CD4-positive, alpha-beta memory T cell (primary cell): ENCODE measurements at regions not wholly inside any gene's neighbourhood (a gene's known extent, or its start where the extent isn't known, plus 50 kb on each side); places are given as distances from the start of the nearest gene placed in this dataset.
"Not testable (repeated sequence)": the region's sequence is repeated elsewhere in the genome, so short reads cannot be mapped to it uniquely, and the experiment has no call there.

Experiments used
- CTCF ChIA-PET: fragments of 350-600 bp; sonication (Branson Sonifier 250); formaldehyde crosslinking; loops from one replicate; lab custom pipeline; 2021; ENCODE audit warnings: inconsistent platforms; ENCODE audit not compliant: partially characterized antibody; lab: Charles Lee
- POLR2A ChIA-PET: fragments of 350-600 bp; sonication (Branson Sonifier 250); formaldehyde crosslinking; loops from one replicate; lab custom pipeline; 2021; ENCODE audit not compliant: partially characterized antibody; lab: Charles Lee
- DNase-seq, 5 donors: peaks; one replicate each; pipeline versions ENCODE4 v3.0.0 to v3.0.0-alpha.2; 2020 to 2022; ENCODE audit warnings: mixed read lengths in 1 of 5
- H3K27ac ChIP-seq: one replicate; pipeline ENCODE4 v1.7.0; 2013; ENCODE audit warnings: low read depth, low read length
- H3K27me3 ChIP-seq: 2 replicates; pipeline ENCODE4 v1.7.0; 2013; ENCODE audit warnings: mild to moderate bottlenecking, low read length, moderate library complexity; ENCODE audit not compliant: insufficient read depth
- H3K36me3 ChIP-seq: 2 replicates; pipeline ENCODE4 v1.7.0; 2013; ENCODE audit warnings: mild to moderate bottlenecking, low read length, moderate library complexity; ENCODE audit not compliant: insufficient read depth
- H3K4me1 ChIP-seq: 2 replicates; pipeline ENCODE4 v1.7.0; 2013; ENCODE audit warnings: mild to moderate bottlenecking, low read length, moderate library complexity; ENCODE audit not compliant: insufficient read depth
- H3K4me3 ChIP-seq, 2 donors: one replicate each; pipeline ENCODE4 v1.7.0; 2013; ENCODE audit warnings: low read length in 2 of 2, mild to moderate bottlenecking in 1 of 2
- H3K9me3 ChIP-seq, 2 donors: one replicate each; pipeline ENCODE4 v1.7.0; 2013; ENCODE audit warnings: low read length in 2 of 2, control low read depth in 1 of 2; ENCODE audit not compliant: control insufficient read depth in 1 of 2
- H3K27ac Mint-ChIP-seq, 7 donors: one replicate each; pipeline ENCODE4 v1.8.0; 2020 to 2021; ENCODE audit warnings: mixed read lengths in 7 of 7, mild to moderate bottlenecking in 6 of 7, inconsistent platforms in 3 of 7, moderate library complexity in 3 of 7
- H3K27me3 Mint-ChIP-seq, 2 donors: one replicate each; pipeline ENCODE4 v1.8.0; 2020 to 2021; ENCODE audit warnings: mixed read lengths in 2 of 2
- H3K36me3 Mint-ChIP-seq, 2 donors: one replicate each; pipeline ENCODE4 v1.8.0; 2020 to 2021; ENCODE audit warnings: mixed read lengths in 2 of 2, inconsistent platforms in 1 of 2, mild to moderate bottlenecking in 1 of 2
- H3K4me1 Mint-ChIP-seq, 4 donors: one replicate each; pipeline ENCODE4 v1.8.0; 2020 to 2021; ENCODE audit warnings: mixed read lengths in 4 of 4, mild to moderate bottlenecking in 1 of 4
- H3K4me3 Mint-ChIP-seq, 8 donors: one replicate each; pipeline ENCODE4 v1.8.0; 2020 to 2021; ENCODE audit warnings: mixed read lengths in 8 of 8, mild to moderate bottlenecking in 7 of 8, moderate library complexity in 6 of 8, inconsistent platforms in 3 of 8
- H3K9me3 Mint-ChIP-seq, 8 donors: one replicate each; pipeline ENCODE4 v1.8.0; 2020 to 2021; ENCODE audit warnings: mixed read lengths in 8 of 8, mild to moderate bottlenecking in 5 of 8, inconsistent platforms in 3 of 8, moderate library complexity in 1 of 8
- intact Hi-C: fragments of 100-400 bp; cut with micrococcal nuclease; formaldehyde crosslinking; loops from one replicate; pipeline ENCODE4 v1.15.1; 2023

DNA sequence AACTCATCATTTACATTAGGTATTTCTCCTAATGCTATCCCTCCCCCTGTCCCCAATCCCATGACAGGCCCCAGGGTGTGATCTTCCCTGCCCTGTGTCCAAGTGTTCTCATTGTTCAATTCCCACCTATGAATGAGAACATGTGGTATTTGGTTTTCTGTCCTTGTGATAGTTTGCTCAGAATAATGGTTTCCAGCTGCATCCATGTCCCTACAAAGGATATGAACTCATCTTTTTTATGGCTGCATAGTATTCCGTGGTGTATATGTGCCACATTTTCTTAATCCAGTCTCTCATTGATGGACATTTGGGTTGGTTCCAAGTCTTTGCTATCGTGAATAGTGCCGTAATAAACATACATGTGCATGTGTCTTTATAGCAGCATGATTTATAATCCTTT is 113.0 kb upstream of the CHD6 start:
- DNase-seq, H3K27me3 Mint-ChIP-seq, POLR2A ChIA-PET, H3K9me3 ChIP-seq, H3K27me3 ChIP-seq, H3K4me1 Mint-ChIP-seq, intact Hi-C loops, H3K27ac ChIP-seq, H3K4me3 Mint-ChIP-seq, H3K27ac Mint-ChIP-seq, H3K36me3 Mint-ChIP-seq, H3K4me3 ChIP-seq, H3K9me3 Mint-ChIP-seq, H3K36me3 ChIP-seq, H3K4me1 ChIP-seq: not testable (repeated sequence)
- CTCF ChIA-PET = interaction anchor here (1.2 kb wide), 1 partner anchor 12 kb away, joined by 4 read pairs; no protein-coding TSS in a partner anchor

DNA sequence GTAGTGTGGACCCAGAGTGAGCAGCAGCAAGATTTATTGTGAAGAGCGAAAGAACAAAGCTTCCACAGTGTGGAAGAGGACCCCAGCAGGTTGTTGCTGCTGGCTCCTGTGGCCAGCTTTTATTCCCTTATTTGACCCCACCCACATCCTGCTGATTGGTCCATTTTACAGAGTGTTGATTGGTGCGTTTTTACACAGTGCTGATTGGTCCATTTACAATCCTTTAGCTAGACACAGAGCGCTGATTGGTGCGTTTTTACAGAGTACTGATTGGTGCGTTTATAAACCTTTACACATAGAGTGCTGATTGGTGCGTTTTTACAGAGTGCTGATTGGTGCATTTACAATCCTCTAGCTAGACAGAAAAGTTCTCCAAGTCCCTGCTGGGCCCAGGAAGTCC is 109.5 kb upstream of the CHD6 start:
- H3K9me3 Mint-ChIP-seq, H3K9me3 ChIP-seq, H3K36me3 ChIP-seq, H3K27ac ChIP-seq, intact Hi-C loops, POLR2A ChIA-PET, H3K27me3 ChIP-seq, H3K4me1 ChIP-seq, H3K4me1 Mint-ChIP-seq, DNase-seq, H3K4me3 ChIP-seq, H3K36me3 Mint-ChIP-seq, H3K27me3 Mint-ChIP-seq, H3K4me3 Mint-ChIP-seq, H3K27ac Mint-ChIP-seq: not testable (repeated sequence)
- CTCF ChIA-PET = interaction anchor here (0.7 to 2.0 kb wide), 3 partner anchors 9 to 14 kb away, joined by 3 to 7 read pairs (median 3); no protein-coding TSS in a partner anchor

DNA sequence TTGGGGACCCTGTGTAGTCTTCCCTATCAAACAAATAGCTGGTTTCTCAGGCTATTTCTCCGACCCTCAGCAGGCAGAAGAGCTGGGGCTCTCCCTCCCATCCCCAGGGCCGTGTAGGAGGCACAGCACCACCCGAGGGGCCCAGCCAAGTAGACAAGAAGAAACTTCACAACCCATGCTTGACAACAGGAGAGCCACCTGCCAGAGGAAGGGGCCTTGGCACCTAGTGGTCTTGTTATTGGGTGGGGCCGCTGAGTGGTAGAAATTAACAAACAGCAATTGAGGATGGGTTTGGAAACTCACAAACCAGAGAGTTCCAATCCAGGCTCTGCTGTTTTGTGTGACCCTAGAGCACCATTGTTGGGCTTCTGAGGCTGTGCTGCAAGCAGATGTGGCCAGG is 108.5 kb upstream of the CHD6 start:
- Histone ChIP-seq H3K4me3 (no peak overlapping the region), H3K9me3 (no peaks in the 10 kb centered on the region), H3K4me1 (no peaks in the 10 kb centered on the region), H3K27me3 (no peaks in the 10 kb centered on the region), H3K36me3 (no peaks in the 10 kb centered on the region), H3K27ac (no peak overlapping the region)
- H3K4me3 Mint-ChIP-seq = no peak overlapping the region
- H3K27ac Mint-ChIP-seq = no peak overlapping the region
- no peaks in the 10 kb centered on the region for H3K36me3 Mint-ChIP-seq
- no peaks in the 10 kb centered on the region for H3K4me1 Mint-ChIP-seq
- ChIA-PET CTCF (interaction anchor here (1.0 to 1.3 kb wide), 3 partner anchors 8 to 9 kb away, joined by 3 to 5 read pairs (median 3); no protein-coding TSS in a partner anchor), POLR2A (no interaction called here)
- intact Hi-C loops = no loop called here
- peaks cover 0 to 6% (median 0%) of the 10 kb centered on the region in 8 donors for H3K9me3 Mint-ChIP-seq
- peaks cover 0 to 6% of the 10 kb centered on the region in 2 donors for H3K27me3 Mint-ChIP-seq
- no peak for DNase-seq

DNA sequence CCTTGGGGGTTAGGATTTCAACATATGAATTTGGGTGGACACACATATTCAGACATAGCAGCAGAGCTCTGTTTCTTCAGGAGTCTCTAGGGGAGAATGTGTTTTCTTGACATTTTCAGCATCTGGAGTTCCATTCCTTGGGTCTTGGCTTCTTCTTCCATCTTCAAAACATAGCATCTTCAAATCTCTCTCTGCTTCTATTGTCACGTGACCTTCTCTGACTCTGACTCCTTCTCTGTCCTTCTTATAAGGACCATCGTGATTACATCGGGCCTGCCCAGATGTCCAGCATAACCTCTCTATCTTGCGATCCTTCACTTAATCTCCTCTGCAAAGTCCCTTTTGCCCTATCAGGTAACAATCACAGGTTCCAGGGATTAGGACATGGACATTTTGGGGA is 101.0 kb upstream of the CHD6 start:
- no peaks in the 10 kb centered on the region for H3K27me3 ChIP-seq
- Mint-ChIP-seq H3K27ac (no peak overlapping the region), H3K9me3 (peaks cover 0 to 4% (median 0%) of the 10 kb centered on the region in 8 donors), H3K36me3 (no peaks in the 10 kb centered on the region), H3K4me3 (no peak overlapping the region), H3K27me3 (peaks cover 6 to 15% of the 10 kb centered on the region in 2 donors), H3K4me1 (no peaks in the 10 kb centered on the region)
- ChIA-PET POLR2A (no interaction called here), CTCF (interaction anchor here (1.0 to 1.4 kb wide), 3 partner anchors 8 to 16 kb away, joined by 3 to 4 read pairs (median 4); no protein-coding TSS in a partner anchor)
- no peaks in the 10 kb centered on the region for H3K36me3 ChIP-seq
- no peak overlapping the region for H3K4me3 ChIP-seq
- no peaks in the 10 kb centered on the region for H3K4me1 ChIP-seq
- intact Hi-C loops = no loop called here
- no peak for DNase-seq
- no peaks in the 10 kb centered on the region for H3K9me3 ChIP-seq
- no peak overlapping the region for H3K27ac ChIP-seq

DNA sequence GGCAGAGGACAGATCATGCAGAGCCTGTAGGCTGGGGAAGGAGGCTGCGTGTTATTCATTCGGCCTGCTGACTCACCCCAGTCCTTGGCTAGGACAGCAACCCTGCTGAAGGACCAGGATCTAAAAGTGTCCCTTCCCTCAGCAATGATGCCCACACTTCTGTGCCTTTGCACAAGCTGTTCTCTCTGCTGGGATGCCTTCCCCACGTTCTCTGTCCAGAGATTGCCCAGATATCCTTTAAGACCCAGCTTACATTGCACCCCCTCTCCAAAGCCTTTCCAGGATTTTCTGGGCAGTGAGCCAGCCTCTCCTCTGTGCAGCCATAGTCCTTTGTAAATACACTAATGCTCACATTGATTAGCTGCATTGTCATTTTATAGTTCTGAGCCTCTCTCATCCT is 99.3 kb upstream of the CHD6 start:
- intact Hi-C loops = no loop called here
- no peak for DNase-seq
- Histone ChIP-seq H3K4me3 (no peak overlapping the region), H3K4me1 (no peaks in the 10 kb centered on the region), H3K9me3 (no peaks in the 10 kb centered on the region), H3K27me3 (no peaks in the 10 kb centered on the region), H3K27ac (no peak overlapping the region), H3K36me3 (no peaks in the 10 kb centered on the region)
- H3K27ac Mint-ChIP-seq = no peak overlapping the region
- CTCF ChIA-PET = interaction anchor here (0.8 to 1.1 kb wide), 2 partner anchors 9 to 17 kb away, joined by 3 read pairs; no protein-coding TSS in a partner anchor
- peaks cover 0 to 4% (median 0%) of the 10 kb centered on the region in 8 donors for H3K9me3 Mint-ChIP-seq
- peaks cover 6 to 20% of the 10 kb centered on the region in 2 donors for H3K27me3 Mint-ChIP-seq
- POLR2A ChIA-PET = no interaction called here
- peak overlapping the region in 1 of 8 donors; percentile 8 for H3K4me3 Mint-ChIP-seq
- H3K36me3 Mint-ChIP-seq = no peaks in the 10 kb centered on the region
- H3K4me1 Mint-ChIP-seq = no peaks in the 10 kb centered on the region

DNA sequence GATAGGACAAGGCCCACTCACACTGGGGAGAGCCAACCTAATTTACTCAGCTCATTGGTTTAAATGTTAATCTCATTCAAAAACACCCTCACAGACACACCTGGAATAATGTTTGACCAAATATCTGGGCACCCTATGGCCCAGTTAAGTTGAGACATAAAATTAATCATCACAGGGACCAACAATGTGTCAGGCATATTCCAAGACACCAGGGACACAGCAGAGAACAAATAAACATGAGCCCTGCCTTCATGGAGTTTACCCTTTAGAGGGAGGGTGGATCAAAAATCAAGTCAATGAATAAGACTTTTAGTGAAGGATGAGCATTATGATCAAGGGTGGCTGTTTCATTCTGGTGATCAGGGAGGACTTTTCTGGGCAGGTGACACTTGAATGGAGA is 98.7 kb upstream of the CHD6 start:
- Mint-ChIP-seq H3K4me1 (no peaks in the 10 kb centered on the region), H3K4me3 (no peak overlapping the region), H3K36me3 (no peaks in the 10 kb centered on the region), H3K27me3 (peaks cover 5 to 23% of the 10 kb centered on the region in 2 donors), H3K27ac (no peak overlapping the region), H3K9me3 (peaks cover 0 to 3% (median 0%) of the 10 kb centered on the region in 8 donors)
- Histone ChIP-seq H3K4me3 (no peak overlapping the region), H3K36me3 (no peaks in the 10 kb centered on the region), H3K27me3 (no peaks in the 10 kb centered on the region), H3K27ac (no peak overlapping the region), H3K4me1 (no peaks in the 10 kb centered on the region), H3K9me3 (no peaks in the 10 kb centered on the region)
- ChIA-PET CTCF (interaction anchor here (0.6 to 0.8 kb wide), 2 partner anchors 17 to 1081 kb away, joined by 3 read pairs; no protein-coding TSS in a partner anchor), POLR2A (no interaction called here)
- no peak for DNase-seq
- intact Hi-C loops = no loop called here

DNA sequence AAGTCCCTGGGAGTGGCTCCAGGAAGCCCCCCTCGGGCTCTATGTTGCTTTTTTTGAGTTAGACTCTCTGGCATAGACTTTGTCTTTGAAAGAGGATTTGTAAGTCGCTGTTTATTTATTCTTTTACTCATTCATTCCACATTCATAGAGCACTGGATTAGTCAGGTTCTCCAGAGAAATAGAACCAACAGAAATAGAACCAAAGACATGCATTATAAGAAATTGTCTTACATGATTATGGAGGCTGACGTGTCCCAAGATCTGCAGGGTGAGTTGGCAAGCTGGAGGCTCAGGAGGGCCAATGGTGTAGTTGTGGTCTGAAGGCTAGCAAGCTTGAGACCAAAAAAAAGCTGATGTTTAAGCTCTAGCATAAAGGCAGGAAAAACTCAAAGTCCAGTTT is 98.3 kb upstream of the CHD6 start:
- Histone ChIP-seq H3K4me1 (no peaks in the 10 kb centered on the region), H3K27me3 (no peaks in the 10 kb centered on the region), H3K36me3 (no peaks in the 10 kb centered on the region), H3K9me3 (no peaks in the 10 kb centered on the region), H3K27ac (no peak overlapping the region), H3K4me3 (no peak overlapping the region)
- DNase-seq = no peak
- ChIA-PET CTCF (interaction anchor here (0.6 to 1.2 kb wide), 2 partner anchors 18 to 1081 kb away, joined by 3 read pairs; no protein-coding TSS in a partner anchor), POLR2A (no interaction called here)
- intact Hi-C loops = no loop called here
- Mint-ChIP-seq H3K36me3 (no peaks in the 10 kb centered on the region), H3K27me3 (peaks cover 6 to 25% of the 10 kb centered on the region in 2 donors), H3K4me3 (no peak overlapping the region), H3K4me1 (no peaks in the 10 kb centered on the region), H3K27ac (no peak overlapping the region), H3K9me3 (peaks cover 0 to 5% (median 0%) of the 10 kb centered on the region in 8 donors)
